Sigmoid colon (tissue), 4 donors: ENCODE measurements at regions not wholly inside any gene's neighbourhood (a gene's known extent, or its start where the extent isn't known, plus 50 kb on each side); places are given as distances from the start of the nearest gene placed in this dataset.

Source experiments
- CTCF ChIP-seq, 4 experiments: fragments of 450-650 bp in 3 of 4; fragments of 200-600 bp in 1 of 4; IDR thresholded peaks; one replicate each; pipeline ENCODE4 v1.5.1; 2016 to 2019; ENCODE audit warnings: antibody characterized with exemption in 4 of 4, mild to moderate bottlenecking in 3 of 4, moderate library complexity in 2 of 4
- POLR2A ChIP-seq, 2 donors: fragments of 450-650 bp; IDR thresholded peaks; one replicate each; pipeline ENCODE4 v1.6.1; 2016; ENCODE audit warnings: antibody characterized with exemption in 2 of 2, mild to moderate bottlenecking in 2 of 2, moderate library complexity in 2 of 2
- POLR2AphosphoS5 ChIP-seq, 4 donors: sonication (generic); formaldehyde crosslinking; IDR thresholded peaks; one replicate each; pipeline ENCODE4 v1.6.1; 2017; ENCODE audit warnings: antibody characterized with exemption in 4 of 4

DNA sequence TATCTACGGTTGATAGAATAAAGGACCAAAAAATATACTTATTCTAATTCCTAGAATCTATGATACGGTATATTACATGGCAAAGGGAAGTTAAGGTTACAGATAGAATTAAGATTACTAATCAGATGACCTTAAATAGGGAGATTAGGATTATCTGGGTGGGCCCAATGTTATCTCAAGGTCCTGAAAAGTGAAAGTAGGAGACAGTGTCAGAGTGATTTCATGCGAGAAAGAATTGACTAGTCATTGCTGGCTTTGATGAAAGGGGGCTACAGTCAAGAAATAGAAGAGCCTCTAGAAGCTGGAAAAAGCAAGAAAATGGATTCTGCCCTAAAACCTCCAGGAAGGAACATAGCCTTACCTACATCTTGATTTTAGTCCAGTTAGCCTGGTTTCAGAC, 176.9 kb upstream of the PPP1R2C start:
- no peak for TF ChIP-seq POLR2A (IDR thresholded peaks at IDR 0.05)
- no peak for TF ChIP-seq CTCF (IDR thresholded peaks at IDR 0.05)
- no peak for TF ChIP-seq POLR2AphosphoS5 (IDR thresholded peaks at IDR 0.05)
